Left lung (tissue), 4 donors: ENCODE measurements at regions not wholly inside any gene's neighbourhood (a gene's known extent, or its start where the extent isn't known, plus 50 kb on each side); places are given as distances from the start of the nearest gene placed in this dataset.

Experiments
- ATAC-seq: fragments of 200-7000 bp; cut with Tn5 transposase; one replicate; pipeline ENCODE4 v1.9.1; 2020; ENCODE audit warnings: moderate library complexity
- DNase-seq, 4 donors: peaks; one replicate each; pipeline ENCODE4 v3.0.0-alpha.2; 2013 to 2020
- H3K27ac ChIP-seq, 2 donors: fragments of 200-600 bp; sonication (generic) in 1 of 2; one replicate each; pipeline versions ENCODE4 v1.5.0 to v1.8.0; 2020 to 2021
- H3K27me3 ChIP-seq, 2 donors: fragments of 200-600 bp; sonication (generic) in 1 of 2; one replicate each; pipeline versions ENCODE4 v1.5.0 to v1.8.0; 2020 to 2021
- H3K36me3 ChIP-seq, 2 donors: fragments of 200-600 bp; sonication (generic) in 1 of 2; one replicate each; pipeline versions ENCODE4 v1.5.0 to v1.8.0; 2020 to 2021
- H3K4me1 ChIP-seq, 2 donors: fragments of 200-600 bp; one replicate each; pipeline ENCODE4 v1.8.0; 2021
- H3K4me3 ChIP-seq, 2 donors: fragments of 200-600 bp; sonication (generic) in 1 of 2; one replicate each; pipeline versions ENCODE4 v1.5.0 to v1.8.0; 2020 to 2021; ENCODE audit warnings: mild to moderate bottlenecking in 1 of 2
- H3K9me3 ChIP-seq, 2 donors: fragments of 200-600 bp; sonication (generic) in 1 of 2; one replicate each; pipeline versions ENCODE4 v1.5.0 to v1.8.0; 2020 to 2021
- intact Hi-C, 2 donors: fragments of 100-400 bp; cut with DNase I; formaldehyde crosslinking; loops; one replicate each; pipeline versions ENCODE4 v1.11.2 to v1.14.2; 2022
- TF ChIP-seq, protein P1 (sequence below), 2 donors: fragments of 200-600 bp; sonication (generic) in 1 of 2; IDR thresholded peaks; one replicate each; pipeline versions ENCODE4 v1.5.0 to v1.8.0; 2021; ENCODE audit warnings: antibody characterized with exemption in 2 of 2
- donor health status: DM: no; HTN: yes; CAD: no.
- donor health status: DM: no; HTN: no; CAD: no.

GRCh38 chr9:15361737-15362136 is 54.7 kb upstream of the TTC39B start:
- DNase-seq: no peak
- H3K27me3 ChIP-seq: no peaks in the 10 kb centered on the region
- intact Hi-C loops: no loop called here
- ATAC-seq: no peak
- H3K27ac ChIP-seq: no peak overlapping the region
- H3K9me3 ChIP-seq: no peaks in the 10 kb centered on the region
- no peak overlapping the region for H3K4me3 ChIP-seq
- TF ChIP-seq, protein P1, sequence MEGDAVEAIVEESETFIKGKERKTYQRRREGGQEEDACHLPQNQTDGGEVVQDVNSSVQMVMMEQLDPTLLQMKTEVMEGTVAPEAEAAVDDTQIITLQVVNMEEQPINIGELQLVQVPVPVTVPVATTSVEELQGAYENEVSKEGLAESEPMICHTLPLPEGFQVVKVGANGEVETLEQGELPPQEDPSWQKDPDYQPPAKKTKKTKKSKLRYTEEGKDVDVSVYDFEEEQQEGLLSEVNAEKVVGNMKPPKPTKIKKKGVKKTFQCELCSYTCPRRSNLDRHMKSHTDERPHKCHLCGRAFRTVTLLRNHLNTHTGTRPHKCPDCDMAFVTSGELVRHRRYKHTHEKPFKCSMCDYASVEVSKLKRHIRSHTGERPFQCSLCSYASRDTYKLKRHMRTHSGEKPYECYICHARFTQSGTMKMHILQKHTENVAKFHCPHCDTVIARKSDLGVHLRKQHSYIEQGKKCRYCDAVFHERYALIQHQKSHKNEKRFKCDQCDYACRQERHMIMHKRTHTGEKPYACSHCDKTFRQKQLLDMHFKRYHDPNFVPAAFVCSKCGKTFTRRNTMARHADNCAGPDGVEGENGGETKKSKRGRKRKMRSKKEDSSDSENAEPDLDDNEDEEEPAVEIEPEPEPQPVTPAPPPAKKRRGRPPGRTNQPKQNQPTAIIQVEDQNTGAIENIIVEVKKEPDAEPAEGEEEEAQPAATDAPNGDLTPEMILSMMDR (IDR thresholded peaks at IDR 0.05): no peak
- no peaks in the 10 kb centered on the region for H3K36me3 ChIP-seq
- H3K4me1 ChIP-seq: no peaks in the 10 kb centered on the region

- Histone ChIP-seq H3K9me3 (no peaks in the 10 kb centered on the region), H3K4me3 (no peak overlapping the region), H3K27me3 (no peaks in the 10 kb centered on the region), H3K27ac (no peak overlapping the region), H3K36me3 (no peaks in the 10 kb centered on the region), H3K4me1 (no peaks in the 10 kb centered on the region)
- DNase-seq (no peak), ATAC-seq (peak; percentile 67)
- TF ChIP-seq, protein P1 (IDR thresholded peaks at IDR 0.05): no peak
- intact Hi-C loops: no loop called here
Observed at GRCh38 chr9:15357050-15357653, 50.1 kb upstream of the TTC39B start.
